Upper lobe of left lung (tissue), 6 donors: ENCODE measurements at regions not wholly inside any gene's neighbourhood (a gene's known extent, or its start where the extent isn't known, plus 50 kb on each side); places are given as distances from the start of the nearest gene placed in this dataset.

ENCODE experiments used
- ATAC-seq, 2 donors: fragments of 200-7000 bp; cut with Tn5 transposase; one replicate each; pipeline ENCODE4 v1.9.1; 2022; ENCODE audit warnings: mild to moderate bottlenecking in 2 of 2, moderate library complexity in 2 of 2; ENCODE audit not compliant: low FRiP score in 2 of 2
- DNase-seq, 2 donors: peaks; one replicate each; pipeline ENCODE4 v3.0.0-alpha.2; 2019 to 2020
- H3K27ac ChIP-seq, 4 donors: fragments of 200-600 bp; sonication (generic); one replicate each; pipeline ENCODE4 v1.5.1; 2016 to 2019
- H3K27me3 ChIP-seq, 4 donors: fragments of 200-600 bp; sonication (generic); one replicate each; pipeline ENCODE4 v1.5.1; 2017 to 2019
- H3K36me3 ChIP-seq, 4 donors: fragments of 200-600 bp; sonication (generic); one replicate each; pipeline ENCODE4 v1.5.1; 2016 to 2019
- H3K4me1 ChIP-seq, 4 donors: fragments of 200-600 bp; sonication (generic); one replicate each; pipeline ENCODE4 v1.5.1; 2018 to 2019
- H3K4me3 ChIP-seq, 4 donors: fragments of 200-600 bp; sonication (generic); one replicate each; pipeline ENCODE4 v1.5.1; 2017 to 2019; ENCODE audit warnings: mild to moderate bottlenecking in 2 of 4, moderate library complexity in 1 of 4
- H3K9me3 ChIP-seq, 4 donors: fragments of 200-600 bp; sonication (generic); one replicate each; pipeline ENCODE4 v1.5.1; 2018 to 2019
- CTCF ChIP-seq, 6 experiments: fragments of 450-650 bp in 4 of 6; fragments of 200-600 bp in 2 of 6; sonication (generic) in 2 of 6; IDR thresholded peaks; one replicate each; pipeline ENCODE4 v1.5.1; 2016 to 2019; ENCODE audit warnings: antibody characterized with exemption in 6 of 6
- EP300 ChIP-seq, 4 donors: sonication (generic); formaldehyde crosslinking; IDR thresholded peaks; one replicate each; pipeline ENCODE4 v1.5.1; 2017; ENCODE audit warnings: antibody characterized with exemption in 4 of 4, control low read depth in 2 of 4
- POLR2A ChIP-seq, 4 donors: fragments of 450-650 bp; IDR thresholded peaks; one replicate each; pipeline ENCODE4 v1.5.1; 2016 to 2017; ENCODE audit warnings: antibody characterized with exemption in 4 of 4, mild to moderate bottlenecking in 2 of 4
- POLR2AphosphoS5 ChIP-seq, 2 donors: sonication (generic); formaldehyde crosslinking; IDR thresholded peaks; one replicate each; pipeline ENCODE4 v1.5.1; 2017; ENCODE audit warnings: antibody characterized with exemption in 2 of 2
- WGBS, 2 donors: methylation state at CpG; one replicate each; pipeline ENCODE4 v1.1.5; 2017 to 2018; 5-methylcytosine and 5-hydroxymethylcytosine counted together
- donor health status: DM: no; HTN: no; CAD: no; lungs with moderate emphysema.
- donor health status: DM: no; HTN: yes; CAD: no; lungs with severe emphysema.

GRCh38 chr18:78126106-78126505, 853.5 kb upstream of the SALL3 start:
- Histone ChIP-seq H3K27me3 (no peaks in the 10 kb centered on the region), H3K4me3 (no peak overlapping the region), H3K36me3 (no peaks in the 10 kb centered on the region), H3K4me1 (no peaks in the 10 kb centered on the region), H3K27ac (no peak overlapping the region), H3K9me3 (no peaks in the 10 kb centered on the region)
- TF ChIP-seq POLR2A (IDR thresholded peaks at IDR 0.05) (no peak), POLR2AphosphoS5 (IDR thresholded peaks at IDR 0.05) (no peak), EP300 (IDR thresholded peaks at IDR 0.05) (no peak), CTCF (IDR thresholded peaks at IDR 0.05) (no peak)
- ATAC-seq (no peak), DNase-seq (no peak)
- WGBS, 2 donors: 91 to 92% methylated on average over 11 to 13 of the region's 13 CpGs

GRCh38 chr18:78126536-78126935, 853.1 kb upstream of the SALL3 start:
- Histone ChIP-seq H3K27me3 (no peaks in the 10 kb centered on the region), H3K9me3 (no peaks in the 10 kb centered on the region), H3K4me3 (no peak overlapping the region), H3K4me1 (no peaks in the 10 kb centered on the region), H3K27ac (no peak overlapping the region), H3K36me3 (no peaks in the 10 kb centered on the region)
- TF ChIP-seq EP300 (IDR thresholded peaks at IDR 0.05) (no peak), POLR2A (IDR thresholded peaks at IDR 0.05) (no peak), CTCF (IDR thresholded peaks at IDR 0.05) (no peak), POLR2AphosphoS5 (IDR thresholded peaks at IDR 0.05) (no peak)
- 73 to 76% methylated on average over 21 of the region's 21 CpGs for WGBS, 2 donors
- ATAC-seq: no peak
- no peak for DNase-seq

- no peaks in the 10 kb centered on the region for H3K4me1 ChIP-seq
- no peak overlapping the region for H3K4me3 ChIP-seq
- no peaks in the 10 kb centered on the region for H3K9me3 ChIP-seq
- no peaks in the 10 kb centered on the region for H3K36me3 ChIP-seq
- WGBS, 2 donors: 63 to 73% methylated on average over 7 to 20 of the region's 20 CpGs
- ATAC-seq: no peak
- no peaks in the 10 kb centered on the region for H3K27me3 ChIP-seq
- no peak overlapping the region for H3K27ac ChIP-seq
- DNase-seq: peak in 1 of 2 donors; percentile 37
- TF ChIP-seq POLR2A (IDR thresholded peaks at IDR 0.05): no peak
- no peak for TF ChIP-seq CTCF (IDR thresholded peaks at IDR 0.05)
- TF ChIP-seq POLR2AphosphoS5 (IDR thresholded peaks at IDR 0.05): no peak
- no peak for TF ChIP-seq EP300 (IDR thresholded peaks at IDR 0.05)
These were observed 852.6 kb upstream of the SALL3 start for GRCh38 chr18:78127041-78127440.

- Histone ChIP-seq H3K4me3 (no peak overlapping the region), H3K36me3 (no peaks in the 10 kb centered on the region), H3K27ac (no peak overlapping the region), H3K9me3 (no peaks in the 10 kb centered on the region), H3K27me3 (no peaks in the 10 kb centered on the region), H3K4me1 (no peaks in the 10 kb centered on the region)
- TF ChIP-seq CTCF (IDR thresholded peaks at IDR 0.05): no peak
- no peak for TF ChIP-seq POLR2A (IDR thresholded peaks at IDR 0.05)
- TF ChIP-seq EP300 (IDR thresholded peaks at IDR 0.05): no peak
- no peak for TF ChIP-seq POLR2AphosphoS5 (IDR thresholded peaks at IDR 0.05)
- DNase-seq: no peak
- WGBS, 2 donors: 79 to 87% methylated on average over 8 of the region's 8 CpGs
- no peak for ATAC-seq
These were observed 851.6 kb upstream of the SALL3 start for GRCh38 chr18:78128004-78128403.

- Histone ChIP-seq H3K4me1 (no peaks in the 10 kb centered on the region), H3K36me3 (no peaks in the 10 kb centered on the region), H3K27ac (no peak overlapping the region), H3K27me3 (no peaks in the 10 kb centered on the region), H3K9me3 (no peaks in the 10 kb centered on the region), H3K4me3 (no peak overlapping the region)
- DNase-seq: no peak
- ATAC-seq: no peak
- 74 to 84% methylated on average over 8 of the region's 8 CpGs for WGBS, 2 donors
- TF ChIP-seq POLR2A (IDR thresholded peaks at IDR 0.05) (no peak), POLR2AphosphoS5 (IDR thresholded peaks at IDR 0.05) (no peak), EP300 (IDR thresholded peaks at IDR 0.05) (no peak), CTCF (IDR thresholded peaks at IDR 0.05) (no peak)
These were observed 850.4 kb upstream of the SALL3 start for GRCh38 chr18:78129260-78129659.
